Thyroid gland (tissue), 4 donors: ENCODE measurements at regions not wholly inside any gene's neighbourhood (a gene's known extent, or its start where the extent isn't known, plus 50 kb on each side); places are given as distances from the start of the nearest gene placed in this dataset.

ENCODE experiments used
- CTCF ChIP-seq, 6 experiments: fragments of 200-600 bp in 3 of 6; fragments of 450-650 bp in 3 of 6; sonication (generic) in 3 of 6; IDR thresholded peaks; one replicate each; pipeline ENCODE4 v1.5.1; 2016 to 2019; ENCODE audit warnings: antibody characterized with exemption in 6 of 6, mild to moderate bottlenecking in 2 of 6, inconsistent platforms in 1 of 6, moderate library complexity in 1 of 6
- POLR2A ChIP-seq, 2 donors: fragments of 450-650 bp; IDR thresholded peaks; one replicate each; pipeline ENCODE4 v1.6.1; 2017; ENCODE audit warnings: antibody characterized with exemption in 2 of 2, mild to moderate bottlenecking in 2 of 2, moderate library complexity in 1 of 2

GRCh38 chr4:42711496-42711895 is 54.6 kb upstream of the ATP8A1 start:
- TF ChIP-seq CTCF (IDR thresholded peaks at IDR 0.05) (no peak), POLR2A (IDR thresholded peaks at IDR 0.05) (no peak)
